Fibroblast of the conjunctiva (primary cell): ENCODE measurements at regions not wholly inside any gene's neighbourhood (a gene's known extent, or its start where the extent isn't known, plus 50 kb on each side); places are given as distances from the start of the nearest gene placed in this dataset.
"Not testable (repeated sequence)": the region's sequence is repeated elsewhere in the genome, so short reads cannot be mapped to it uniquely, and the experiment has no call there.

Source experiments
- DNase-seq: peaks from one replicate; pipeline ENCODE4 v3.0.0-alpha.2; 2010; ENCODE audit warnings: low read depth

DNA sequence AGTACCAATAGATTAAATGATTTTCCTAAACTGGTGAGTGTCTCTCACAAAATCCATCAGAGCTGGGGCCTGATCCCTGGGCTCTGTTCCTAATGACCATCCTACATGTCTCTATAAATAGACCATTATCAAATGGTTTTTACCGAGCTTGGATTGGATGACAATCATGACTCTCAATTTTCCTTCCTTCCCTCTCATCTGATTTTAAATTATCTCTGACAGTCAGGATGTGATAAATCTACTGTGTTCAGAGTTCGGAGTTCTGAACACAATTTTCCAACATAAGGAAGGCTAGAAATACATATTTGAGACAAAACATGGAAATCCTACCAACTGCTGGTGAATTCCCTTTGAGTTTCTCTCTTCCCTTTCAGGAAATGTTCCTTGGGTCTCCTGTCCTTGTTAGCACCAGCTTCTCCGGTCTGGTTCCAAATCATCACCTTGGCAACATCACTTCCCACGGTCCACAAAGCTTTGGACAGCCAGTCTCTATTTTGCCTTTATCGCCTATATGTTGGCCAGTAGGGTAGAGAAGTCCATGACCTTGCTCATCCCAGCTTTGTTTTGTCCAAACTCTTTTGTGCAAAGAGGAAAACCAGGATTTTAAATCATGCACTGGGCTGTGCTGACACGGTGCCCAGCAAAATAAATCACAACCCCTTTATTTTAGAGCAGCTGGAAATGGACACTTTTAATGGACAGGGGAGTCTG is 139.6 kb upstream of the ITGA6 start:
- no peak for DNase-seq

DNA sequence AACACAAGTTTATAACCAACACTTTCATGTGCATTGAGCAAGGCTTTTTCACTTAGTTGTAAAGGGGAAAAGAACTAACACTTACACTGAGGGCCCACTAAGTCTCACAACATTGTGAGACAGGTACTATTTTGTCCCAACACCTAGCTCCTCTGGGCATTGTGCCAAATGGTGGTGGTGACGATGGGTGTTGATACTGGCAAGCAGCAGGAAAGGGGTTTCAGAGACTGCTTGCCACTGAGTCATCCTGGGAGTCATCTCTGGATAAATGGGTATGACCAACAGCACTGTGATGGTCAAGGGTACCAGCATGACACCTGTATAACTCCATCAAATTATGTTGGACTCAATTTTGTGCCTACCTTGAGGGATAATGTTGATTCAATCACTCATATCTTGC is 138.8 kb upstream of the ITGA6 start:
- no peak for DNase-seq

DNA sequence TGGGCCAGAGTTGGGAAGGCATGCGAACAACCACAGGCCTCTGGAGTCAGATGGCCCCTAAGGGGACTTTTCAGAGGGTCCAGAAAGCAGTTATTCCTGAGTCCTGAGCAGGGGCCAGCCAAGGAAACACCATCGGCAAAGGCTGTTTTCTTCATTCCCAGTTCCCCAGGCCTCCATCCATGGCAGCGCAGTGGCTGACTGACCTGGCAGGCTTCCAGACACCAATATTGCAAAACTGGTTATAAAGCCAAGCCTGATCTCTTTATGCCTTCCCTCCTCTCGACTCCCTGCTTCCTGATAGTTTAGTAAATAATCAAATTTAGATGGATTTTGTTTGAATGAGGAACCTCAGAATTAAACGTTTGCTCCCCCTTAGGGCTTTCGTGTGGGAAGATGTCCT is 133.4 kb upstream of the ITGA6 start:
- DNase-seq, result peak; percentile 20

DNA sequence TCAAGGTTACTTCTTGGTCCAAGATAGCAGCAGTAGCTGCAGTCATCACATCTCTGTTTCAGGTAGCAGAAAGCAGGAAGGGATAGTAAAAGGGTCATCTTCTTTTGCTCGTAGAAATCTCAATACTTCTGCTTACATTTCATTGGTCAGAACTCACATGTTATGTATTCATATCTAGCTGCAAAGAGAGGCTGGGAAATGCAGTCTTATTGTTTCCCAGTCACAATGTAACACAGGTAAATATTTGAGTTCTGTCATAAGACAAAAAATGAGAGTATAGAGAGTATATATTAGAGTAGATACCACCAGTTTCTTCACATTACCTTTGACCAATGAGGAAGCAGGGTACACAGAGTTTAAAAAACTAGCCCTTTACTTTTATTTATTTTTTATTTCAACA is 132.4 kb upstream of the ITGA6 start:
- DNase-seq, result no peak

DNA sequence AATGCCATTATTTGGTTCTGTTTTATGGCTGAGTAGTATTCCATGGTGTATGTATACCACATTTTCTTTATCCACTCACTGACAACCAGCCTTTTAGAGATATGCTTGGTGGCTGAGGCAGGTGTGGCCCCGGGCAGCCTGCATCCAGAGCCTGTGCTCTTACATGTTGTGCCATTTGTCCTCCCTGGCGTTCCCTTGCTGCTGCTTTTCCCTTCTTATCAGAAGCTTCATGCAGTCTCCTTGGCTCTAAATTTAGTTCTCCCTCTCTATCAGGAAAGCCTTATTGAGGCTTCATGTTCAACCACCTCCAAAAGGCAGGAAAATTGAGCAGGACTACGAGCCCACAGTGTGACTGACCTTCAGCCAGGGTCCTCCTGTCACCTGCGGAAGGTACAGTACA is 131.7 kb upstream of the ITGA6 start:
- no peak for DNase-seq

DNA sequence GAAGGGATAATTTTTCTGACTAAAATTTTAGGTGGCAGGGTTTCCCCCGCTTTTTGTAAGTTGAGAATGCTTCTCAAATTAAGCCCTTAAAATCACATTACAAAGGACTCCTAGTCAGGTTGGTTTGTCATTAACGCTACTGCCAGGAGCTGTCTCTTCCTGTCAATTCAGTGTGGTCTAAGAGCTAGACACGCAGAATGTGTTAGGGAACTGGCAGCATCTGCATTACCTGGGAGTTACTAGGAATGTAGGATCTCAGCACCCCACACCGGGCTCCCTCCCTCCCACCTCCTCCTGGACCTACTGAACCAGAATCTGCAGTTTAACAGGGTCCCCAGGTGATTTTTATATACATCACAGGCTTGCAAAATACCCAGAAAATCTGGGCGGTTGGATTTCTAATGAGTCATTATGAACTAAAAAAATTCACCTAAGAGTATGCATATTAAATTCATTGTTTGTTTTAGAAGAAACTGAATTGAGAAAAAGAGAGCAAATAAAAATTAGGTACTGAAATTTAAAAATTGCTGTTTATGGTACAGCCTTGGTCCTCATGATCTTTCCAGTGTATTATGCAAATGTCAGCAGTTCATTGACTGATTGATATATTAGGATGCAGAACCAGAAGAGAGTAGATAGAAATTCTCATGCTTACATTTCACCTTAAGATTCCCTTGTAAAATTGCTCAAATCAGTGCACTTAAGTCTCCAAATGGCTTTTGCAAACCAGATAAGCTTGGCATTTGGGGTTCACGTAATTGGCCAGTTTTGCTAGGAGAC is 130.9 kb upstream of the ITGA6 start:
- no peak for DNase-seq

DNA sequence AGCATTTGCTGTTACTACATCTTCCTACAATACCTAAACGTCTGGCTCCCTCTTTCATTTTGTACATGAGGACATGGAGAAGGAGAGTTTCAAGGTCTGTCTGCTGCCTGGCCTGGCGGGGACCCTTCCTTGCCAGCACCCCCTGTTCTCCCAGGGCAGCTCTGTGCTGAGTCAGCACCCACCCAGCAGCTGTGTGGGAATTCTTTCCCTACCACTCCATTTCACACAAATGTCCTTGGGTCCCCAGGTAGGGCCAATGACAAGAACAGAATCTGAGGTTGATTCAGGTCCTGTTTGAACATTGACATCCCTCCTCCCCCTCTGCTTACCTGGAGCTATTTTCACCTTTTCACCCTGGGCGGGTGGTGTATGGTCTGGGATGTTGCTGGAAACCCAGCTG is 129.9 kb upstream of the ITGA6 start:
- DNase-seq, result no peak

DNA sequence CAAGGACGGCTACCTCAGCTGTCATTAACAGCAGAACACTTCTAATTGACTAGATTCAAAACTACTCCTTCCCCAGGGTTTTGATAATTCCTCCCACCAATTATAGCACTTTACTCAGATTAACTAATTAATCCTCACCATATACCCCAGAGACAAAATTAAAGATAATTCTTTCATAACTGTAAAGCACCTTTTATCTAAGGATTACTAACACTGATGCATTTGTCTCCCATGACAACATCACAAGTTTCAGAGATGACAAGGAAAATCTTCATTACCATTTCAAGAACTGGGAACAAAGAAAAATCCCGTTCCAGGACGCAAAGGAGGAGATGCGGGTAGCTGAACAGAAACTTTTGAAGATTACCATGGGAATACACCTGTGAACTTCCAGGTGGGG is 129.4 kb upstream of the ITGA6 start:
- no peak for DNase-seq

DNA sequence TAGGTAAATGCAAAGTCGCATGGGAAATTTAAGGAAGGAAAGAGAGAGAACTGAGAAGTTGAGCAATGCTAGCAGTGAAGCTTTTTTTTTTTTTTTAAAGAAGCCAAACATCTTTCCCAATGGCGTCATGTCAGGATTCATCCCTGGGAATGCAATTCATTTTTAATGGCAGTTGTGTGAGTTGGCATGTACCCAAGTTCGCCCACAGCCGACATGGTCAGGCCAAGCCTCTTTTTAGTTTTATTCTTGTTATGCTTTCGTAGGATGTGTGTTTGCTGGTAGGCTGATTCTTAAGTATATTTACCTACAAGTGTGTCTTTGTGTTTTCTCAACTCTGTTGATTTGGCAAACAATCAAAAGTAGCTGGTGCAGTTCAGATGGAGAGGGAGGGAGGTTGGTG is 127.6 kb upstream of the ITGA6 start:
- no peak for DNase-seq

DNA sequence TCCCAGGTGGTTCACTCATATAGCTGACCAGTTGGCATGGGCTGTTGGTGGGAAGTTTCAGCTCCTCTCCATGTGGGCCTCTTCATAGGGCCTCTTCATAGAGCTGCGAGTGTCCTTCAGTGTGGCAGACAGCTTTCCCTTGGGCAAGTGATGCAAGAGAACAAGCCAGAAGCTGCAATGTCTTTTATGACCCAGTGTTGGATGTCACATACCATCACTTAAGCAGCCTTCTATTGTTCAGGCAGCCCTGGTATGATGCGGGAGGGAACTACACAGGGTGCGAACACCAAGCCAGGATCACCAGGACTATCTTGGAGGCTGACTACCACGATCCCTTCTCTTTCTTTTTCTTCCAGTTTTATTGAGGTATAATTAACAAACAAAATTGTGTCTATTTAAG is 126.5 kb upstream of the ITGA6 start:
- DNase-seq, result no peak

DNA sequence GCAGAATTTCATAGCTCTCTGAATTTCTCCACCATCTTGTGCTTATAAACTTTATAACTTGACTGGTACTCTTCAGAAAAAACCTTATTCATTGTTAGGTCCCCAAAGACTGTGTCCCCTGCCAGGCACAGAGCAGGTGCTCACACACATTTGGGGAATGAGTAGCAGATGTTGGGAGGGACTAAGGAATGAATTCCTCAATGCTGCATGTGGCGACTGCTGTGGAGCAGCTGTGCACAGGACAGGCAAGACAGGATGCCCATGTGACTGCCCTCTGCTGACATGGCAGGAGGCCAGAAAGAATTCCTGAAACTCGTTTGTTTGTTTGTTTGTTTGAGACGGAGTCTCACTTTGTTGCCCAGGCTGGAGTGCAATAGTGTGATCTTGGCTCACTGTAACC is 122.3 kb upstream of the ITGA6 start:
- DNase-seq, result no peak

DNA sequence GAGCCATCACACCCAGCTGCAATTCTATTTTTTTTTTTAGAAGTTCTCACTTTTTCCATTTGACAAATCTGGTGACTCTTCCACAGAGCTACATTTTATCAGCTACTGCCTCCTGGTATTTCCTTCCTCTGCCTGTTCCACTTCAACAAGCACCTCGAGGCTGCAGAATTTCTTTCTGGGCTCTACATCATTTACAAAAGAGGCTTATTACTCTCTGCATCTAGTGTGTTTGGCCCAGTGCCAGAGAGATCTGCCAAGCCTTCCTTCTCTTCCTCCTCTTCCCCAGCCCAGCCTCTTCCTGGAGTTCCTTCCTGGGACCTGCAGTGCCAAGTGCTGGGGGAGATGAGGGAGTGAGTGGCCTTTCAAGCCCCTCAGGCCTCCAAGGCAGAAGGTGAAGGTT is 119.6 kb upstream of the ITGA6 start:
- DNase-seq, result no peak

DNA sequence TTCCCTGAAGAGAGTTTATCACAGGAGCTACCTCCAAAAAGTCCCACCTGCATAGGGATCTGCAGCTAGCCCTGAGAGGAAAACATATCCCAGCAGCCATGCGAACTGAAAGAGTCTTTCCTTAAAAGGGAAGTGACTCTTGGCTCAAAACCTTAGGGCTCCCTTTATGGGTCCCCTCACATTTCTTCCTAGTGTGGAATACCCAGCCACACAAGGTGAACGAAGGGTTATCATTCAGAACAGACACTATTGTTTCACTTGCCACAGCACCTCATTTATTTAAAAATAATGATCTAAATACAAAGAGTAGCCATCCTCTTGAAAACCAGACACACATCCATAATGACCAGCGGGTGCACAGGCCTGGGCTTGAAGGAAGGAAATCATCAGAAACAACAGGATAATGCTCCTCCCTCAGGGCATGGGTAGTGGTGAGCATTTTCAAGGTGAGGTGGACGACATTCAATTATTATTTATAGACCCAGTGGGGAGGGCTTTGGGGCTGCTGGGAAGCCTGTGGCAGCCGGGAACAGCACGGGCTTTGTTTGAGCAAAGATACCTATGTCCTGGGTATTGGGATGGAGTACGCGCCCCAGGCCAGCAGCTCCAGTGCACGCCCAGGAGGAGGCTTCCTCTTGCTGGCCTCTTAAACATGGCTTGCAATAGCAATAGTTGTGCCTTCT is 119.0 kb upstream of the ITGA6 start:
- no peak for DNase-seq

DNA sequence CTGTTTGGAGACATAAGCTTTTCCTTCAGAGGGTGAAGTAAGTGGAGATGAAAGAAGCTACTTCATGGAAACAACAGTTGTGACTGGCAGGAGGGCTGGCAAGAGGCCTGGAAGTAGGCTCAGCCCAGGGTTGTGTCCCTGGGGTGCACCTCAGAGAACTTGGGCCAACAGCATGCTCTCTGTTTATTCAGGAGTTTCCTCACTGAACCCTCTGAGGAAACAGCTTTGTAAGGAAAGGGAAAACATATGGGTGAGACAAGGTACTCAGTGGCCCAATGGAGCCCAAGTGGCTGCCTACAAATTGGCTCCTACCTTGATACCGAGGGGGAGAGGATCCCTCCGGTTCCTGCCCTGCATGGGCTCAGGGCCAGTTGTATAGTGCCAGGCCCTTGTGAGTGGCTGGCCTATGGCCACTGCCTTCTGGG is 115.5 kb upstream of the ITGA6 start:
- peak; percentile 24 for DNase-seq

DNA sequence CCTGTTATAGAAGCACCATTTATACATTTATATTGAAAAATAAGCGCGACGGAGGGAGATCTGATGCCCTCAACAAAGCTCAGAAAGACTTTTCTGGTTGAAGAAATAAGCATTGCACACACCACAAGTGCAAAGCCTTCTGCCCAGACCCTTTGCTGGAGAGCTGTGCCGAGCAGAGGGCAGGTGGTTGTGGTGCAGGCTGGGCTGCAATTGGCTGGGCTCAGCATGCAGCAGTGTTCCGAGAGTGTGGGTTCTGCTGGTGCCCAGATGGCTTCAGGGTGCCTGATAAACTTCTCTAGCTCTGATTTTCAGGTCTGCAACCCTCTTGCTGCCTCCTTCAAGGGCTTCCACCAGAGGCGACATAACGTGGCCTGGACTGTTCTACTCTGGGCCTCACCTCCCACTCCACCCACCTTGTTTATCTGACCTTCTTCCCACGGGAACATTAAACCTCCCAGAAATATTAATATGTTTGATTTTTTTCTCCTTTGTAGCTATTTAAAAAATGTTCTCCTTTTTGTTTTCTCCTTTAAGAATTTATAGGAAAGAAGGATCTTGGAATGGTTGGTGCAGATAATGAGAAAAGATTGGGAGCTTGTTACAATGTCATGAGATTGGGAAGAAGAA is 113.6 kb upstream of the ITGA6 start:
- DNase-seq, result no peak

DNA sequence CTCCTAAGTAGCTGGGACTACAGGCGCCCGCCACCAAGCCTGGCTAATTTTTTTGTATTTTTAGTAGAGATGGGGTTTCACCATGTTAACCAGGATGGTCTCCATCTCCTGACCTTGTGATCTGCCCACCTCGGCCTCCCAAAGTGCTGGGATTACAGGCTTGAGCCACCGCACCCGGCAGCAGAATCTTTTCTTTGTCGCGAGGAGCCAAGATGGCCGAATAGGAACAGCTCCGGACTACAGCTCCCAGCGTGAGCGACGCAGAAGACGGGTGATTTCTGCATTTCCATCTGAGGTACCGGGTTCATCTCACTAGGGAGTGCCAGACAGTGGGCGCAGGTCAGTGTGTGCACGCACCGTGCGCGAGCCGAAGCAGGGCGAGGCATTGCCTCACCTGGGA is 112.3 kb upstream of the ITGA6 start:
- not testable (repeated sequence) for DNase-seq

DNA sequence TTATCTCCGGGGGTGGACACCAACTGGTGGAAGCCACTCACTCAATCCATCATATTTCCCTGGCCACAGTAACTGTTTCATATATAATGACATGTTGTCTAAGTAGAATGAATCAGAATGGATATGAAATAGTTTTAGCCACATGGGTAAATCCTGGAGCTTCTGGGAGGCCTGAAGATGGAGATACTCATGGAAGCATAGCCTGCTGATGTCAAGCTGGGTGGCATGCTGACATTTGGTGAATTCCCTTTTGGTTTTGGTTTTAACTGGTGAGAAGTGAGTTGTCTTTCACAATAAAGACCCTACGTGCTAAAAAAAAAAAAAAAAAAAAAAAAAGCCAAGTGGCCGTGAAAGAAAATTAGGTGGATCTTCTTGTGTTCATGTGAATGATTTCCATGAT is 105.3 kb upstream of the ITGA6 start:
- DNase-seq, result no peak

DNA sequence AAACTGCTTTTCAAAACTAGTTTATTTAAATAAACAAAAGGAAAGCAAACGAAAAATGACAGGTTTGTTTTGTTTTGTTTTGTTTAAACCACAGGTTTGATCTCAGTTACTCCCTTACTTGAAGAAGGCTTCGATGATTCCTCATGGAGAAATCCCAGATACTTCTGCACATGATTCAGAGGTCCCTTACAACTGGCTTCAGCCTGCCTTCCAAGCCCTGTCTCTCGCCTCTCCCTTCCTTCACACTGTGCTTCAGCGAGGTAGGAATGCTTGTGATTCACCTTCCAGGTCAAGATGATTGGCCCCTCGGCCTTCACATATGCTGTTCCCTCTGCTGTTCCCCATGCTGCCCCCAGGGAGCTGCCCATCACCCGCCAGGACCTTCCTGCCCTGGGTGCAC is 104.1 kb upstream of the ITGA6 start:
- DNase-seq, result no peak

DNA sequence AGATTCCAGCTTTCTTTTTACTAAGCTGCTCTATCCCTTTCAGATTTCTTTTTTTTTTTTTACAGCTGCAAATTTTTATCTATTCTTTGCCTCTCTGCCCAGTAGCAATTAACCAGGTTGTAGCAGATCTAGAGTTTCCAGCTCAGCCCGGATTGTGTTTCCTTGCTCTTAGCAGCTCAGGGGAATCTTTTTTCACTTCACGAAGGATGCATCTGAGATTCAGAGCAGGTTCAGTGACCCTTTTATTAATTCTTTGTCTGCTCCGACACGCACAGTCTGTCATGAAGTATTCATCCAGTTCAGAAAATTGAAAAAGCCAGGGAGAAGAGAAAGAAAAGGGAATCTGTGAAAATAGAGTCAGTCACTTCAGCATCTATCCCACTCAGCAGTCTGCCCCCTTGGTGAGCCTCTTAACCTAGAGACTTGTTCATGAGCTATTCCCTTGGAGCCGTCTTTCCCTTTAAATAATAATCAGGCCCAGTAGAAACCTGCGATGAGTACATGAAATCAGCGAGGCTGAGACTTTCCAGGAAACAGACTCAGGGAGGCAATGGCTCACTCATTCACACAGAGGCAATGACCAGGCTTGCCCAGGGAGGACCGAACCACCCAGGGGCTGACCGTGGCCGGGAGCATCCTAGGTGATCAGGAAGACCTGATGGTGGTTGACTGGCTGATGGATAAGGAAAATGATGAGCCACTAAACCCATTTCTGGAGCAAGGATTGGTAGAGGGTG is 103.4 kb upstream of the ITGA6 start:
- DNase-seq, result no peak

DNA sequence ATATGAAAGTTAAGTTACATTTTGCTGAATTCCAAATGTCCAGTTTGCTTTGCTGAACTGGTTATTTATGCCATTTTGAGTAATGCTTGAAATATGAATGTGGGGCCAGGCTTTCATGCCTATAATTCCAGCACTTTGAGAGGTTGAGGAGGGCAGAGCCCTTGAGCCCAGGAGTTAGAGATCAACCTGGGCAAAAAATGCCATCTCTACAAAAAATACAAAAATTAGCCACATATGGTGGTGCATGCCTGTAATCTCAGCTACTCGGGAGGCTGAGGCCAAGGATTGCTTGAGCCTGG is 101.2 kb upstream of the ITGA6 start:
- DNase-seq, result no peak

DNA sequence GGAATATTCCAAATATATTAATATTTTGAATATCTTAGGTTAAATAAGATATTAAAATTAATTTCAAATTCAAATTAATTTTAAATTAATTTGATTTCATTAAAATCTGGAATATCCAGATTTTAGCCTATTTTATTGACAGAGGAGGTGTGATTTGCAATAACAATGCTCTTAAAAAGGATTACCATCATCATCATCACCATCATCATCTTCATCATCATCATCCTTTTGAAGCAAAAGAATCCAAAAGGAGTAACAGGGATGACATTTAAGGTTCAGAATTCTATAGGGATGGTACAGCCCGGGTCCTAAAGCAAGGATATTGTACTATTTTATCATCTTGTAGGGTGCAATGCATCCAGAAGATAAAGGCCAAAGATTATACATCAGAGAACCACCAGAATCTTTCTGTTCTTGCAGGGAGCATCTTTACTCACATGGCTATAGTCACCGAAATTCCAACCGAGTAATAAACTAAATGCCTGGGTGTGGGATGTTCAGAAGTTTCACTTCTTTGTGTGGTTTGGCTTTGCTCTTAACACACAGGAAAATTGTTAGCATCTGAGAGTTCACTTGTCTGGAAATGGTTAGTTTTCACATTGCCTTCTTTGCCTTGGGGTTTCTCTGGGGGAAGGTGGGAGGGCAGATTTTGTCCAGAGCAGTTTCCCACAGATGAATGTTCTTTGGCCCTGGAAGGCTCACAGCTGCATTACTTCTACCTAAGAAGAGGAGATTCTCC is 99.1 kb upstream of the ITGA6 start:
- no peak for DNase-seq

DNA sequence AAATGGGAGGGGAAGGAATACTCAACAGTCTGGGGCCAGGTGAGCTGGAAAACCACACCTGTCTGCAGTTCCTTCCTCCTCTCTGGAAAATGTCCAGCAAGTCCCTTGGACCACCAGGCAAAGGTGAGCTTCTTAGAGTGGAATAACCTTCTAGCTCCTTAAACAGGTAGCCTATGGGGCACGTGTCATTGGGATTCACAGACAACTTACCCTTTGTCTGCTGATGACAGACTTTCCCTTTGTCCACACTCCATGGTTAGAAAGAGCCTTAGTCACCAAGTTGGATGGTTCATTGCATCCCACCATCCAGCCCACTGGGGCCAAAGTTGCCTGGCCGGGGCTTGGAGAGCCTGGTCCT is 98.0 kb upstream of the ITGA6 start:
- DNase-seq, result no peak
